AG04450 (cell line): ENCODE measurements at regions not wholly inside any gene's neighbourhood (a gene's known extent, or its start where the extent isn't known, plus 50 kb on each side); places are given as distances from the start of the nearest gene placed in this dataset.
"Not testable (repeated sequence)": the region's sequence is repeated elsewhere in the genome, so short reads cannot be mapped to it uniquely, and the experiment has no call there.

Experiments
- CTCF ChIA-PET: fragments of 300-600, 350-600 bp; formaldehyde crosslinking; extraction: SDS; loops from one replicate; lab custom pipeline; 2022; ENCODE audit warnings: antibody characterized with exemption, inconsistent platforms; lab: Charles Lee
- POLR2A ChIA-PET: fragments of 350-600 bp; formaldehyde crosslinking; extraction: SDS; loops from one replicate; lab custom pipeline; 2021; ENCODE audit warnings: antibody characterized with exemption, inconsistent platforms; lab: Yijun Ruan, JAX
- DNase-seq: peaks from one replicate; pipeline ENCODE4 v3.0.0-alpha.2; 2011; ENCODE audit warnings: low read depth, low spot score
- H3K27ac ChIP-seq: one replicate; pipeline ENCODE4 v1.5.1; 2012; ENCODE audit warnings: low read depth, low read length, control low read depth
- H3K27me3 ChIP-seq: one replicate; pipeline ENCODE4 v1.6.0; 2012; ENCODE audit warnings: low read length; ENCODE audit not compliant: control insufficient read depth, insufficient read depth
- H3K4me3 ChIP-seq: 2 replicates; pipeline ENCODE4 v1.5.1; 2011; ENCODE audit warnings: mild to moderate bottlenecking, low read depth, low read length, control low read depth
- H3K9me3 ChIP-seq: 2 replicates; pipeline ENCODE4 v1.5.1; 2012; ENCODE audit warnings: low read length; ENCODE audit not compliant: control insufficient read depth, insufficient read depth
- CTCF ChIP-seq: IDR thresholded peaks from 2 replicates; pipeline ENCODE4 v1.5.1; 2011; ENCODE audit warnings: low read depth, low read length, control low read depth, inconsistent platforms

- Histone ChIP-seq H3K27ac (no peak overlapping the region), H3K9me3 (no peaks in the 10 kb centered on the region), H3K27me3 (peaks cover 28% of the 10 kb centered on the region), H3K4me3 (no peak overlapping the region)
- TF ChIP-seq CTCF, result no peak
- no peak for DNase-seq
- ChIA-PET POLR2A (no interaction called here), CTCF (interaction anchor here (0.6 kb wide), 1 partner anchor 32 kb away, joined by 3 read pairs; no protein-coding TSS in a partner anchor)
These were observed 120.3 kb downstream of the PPIAL4G start for GRCh38 chr1:148362626-148363438.

GRCh38 chr1:148362216-148362611 lies 120.9 kb downstream of the PPIAL4G start:
- no peaks in the 10 kb centered on the region for H3K9me3 ChIP-seq
- POLR2A ChIA-PET, result no interaction called here
- CTCF ChIA-PET, result interaction anchor here (0.6 kb wide), 1 partner anchor 32 kb away, joined by 3 read pairs; no protein-coding TSS in a partner anchor
- peaks cover 28% of the 10 kb centered on the region for H3K27me3 ChIP-seq
- DNase-seq, result no peak
- no peak overlapping the region for H3K4me3 ChIP-seq
- no peak for TF ChIP-seq CTCF
- no peak overlapping the region for H3K27ac ChIP-seq

GRCh38 chr1:148361427-148362215 lies 121.5 kb downstream of the PPIAL4G start:
- H3K9me3 ChIP-seq, DNase-seq, H3K27ac ChIP-seq, POLR2A ChIA-PET: not testable (repeated sequence)
- H3K27me3 ChIP-seq, result peaks cover 30% of the 10 kb centered on the region
- H3K4me3 ChIP-seq, result peak overlapping the region; percentile 10; the same call in 1 of the 2 replicates
- CTCF ChIA-PET, result interaction anchor here (0.6 kb wide), 1 partner anchor 31 kb away, joined by 3 read pairs; no protein-coding TSS in a partner anchor
- TF ChIP-seq CTCF, result peak; percentile 42; the same call in 1 of the 2 replicates

- peaks cover 8% of the 10 kb centered on the region; the same call in 1 of the 2 replicates for H3K9me3 ChIP-seq
- no peak overlapping the region for H3K4me3 ChIP-seq
- ChIA-PET CTCF (interaction anchor here (3.4 kb wide), 1 partner anchor 16 kb away, joined by 15 read pairs; no protein-coding TSS in a partner anchor), POLR2A (no interaction called here)
- H3K27ac ChIP-seq, result no peak overlapping the region
- H3K27me3 ChIP-seq, result peaks cover 44% of the 10 kb centered on the region
- no peak for DNase-seq
- no peak for TF ChIP-seq CTCF
These were observed 126.1 kb downstream of the PPIAL4G start for GRCh38 chr1:148357037-148357436.
